ENCODE measurements at regions not wholly inside any gene's neighbourhood (a gene's known extent, or its start where the extent isn't known, plus 50 kb on each side); places are given as distances from the start of the nearest gene placed in this dataset.
A peak's percentile ranks its signal among the peaks of the same experiment; 100 is the strongest.
"Not testable (repeated sequence)": the region's sequence is repeated elsewhere in the genome, so short reads cannot be mapped to it uniquely, and the experiment has no call there.

DNA sequence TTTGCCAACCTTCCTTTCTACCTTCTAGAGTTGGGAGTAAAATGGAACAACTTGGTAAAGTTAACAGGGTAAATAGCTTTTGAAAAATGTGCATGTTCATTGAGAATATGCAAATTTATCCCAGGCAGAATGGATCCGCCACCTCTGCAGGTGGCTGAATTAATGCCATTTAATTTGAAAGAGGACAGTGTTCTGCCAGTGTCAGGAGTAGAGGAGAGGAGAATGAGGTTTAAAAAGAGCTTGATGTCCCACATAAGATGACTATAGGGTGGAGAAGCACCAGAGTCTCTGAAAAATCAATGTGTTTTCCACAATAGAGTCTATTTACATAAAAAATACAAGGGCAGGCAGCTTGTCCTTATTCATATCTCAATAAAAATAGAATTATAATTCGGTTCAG is 1804.3 kb upstream of the PCDH10 start:
- DNase-seq (ENCODE audit: low read depth in 4 of 4, low spot score in 3 of 4) = no peak

- DNase-seq (ENCODE audit: low read depth in 4 of 4, low spot score in 3 of 4) = no peak
These were observed 1801.3 kb upstream of the PCDH10 start for GRCh38 chr4:131347816-131348215.

GRCh38 chr4:131348263-131348662 is 1800.8 kb upstream of the PCDH10 start:
- DNase-seq (ENCODE audit: low read depth in 4 of 4, low spot score in 3 of 4) = no peak

DNA sequence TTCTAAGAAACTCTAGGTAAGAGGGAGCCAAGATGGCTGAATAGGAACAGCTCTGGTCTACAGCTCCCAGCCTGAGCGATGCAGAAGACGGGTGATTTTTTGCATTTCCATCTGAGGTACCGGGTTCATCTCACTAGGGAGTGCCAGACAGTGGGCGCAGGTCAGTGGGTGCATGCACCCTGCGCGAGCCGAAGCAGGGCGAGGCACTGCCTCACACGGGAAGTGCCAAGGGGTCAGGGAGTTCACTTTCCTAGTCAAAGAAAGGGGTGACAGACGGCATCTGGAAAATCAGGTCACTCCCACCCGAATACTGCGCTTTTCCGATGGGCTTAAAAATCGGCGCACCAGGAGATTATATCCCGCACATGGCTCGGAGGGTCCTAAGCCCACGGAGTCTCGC is 1796.7 kb upstream of the PCDH10 start:
- not testable (repeated sequence) for DNase-seq (ENCODE audit: low read depth in 4 of 4, low spot score in 3 of 4)

DNA sequence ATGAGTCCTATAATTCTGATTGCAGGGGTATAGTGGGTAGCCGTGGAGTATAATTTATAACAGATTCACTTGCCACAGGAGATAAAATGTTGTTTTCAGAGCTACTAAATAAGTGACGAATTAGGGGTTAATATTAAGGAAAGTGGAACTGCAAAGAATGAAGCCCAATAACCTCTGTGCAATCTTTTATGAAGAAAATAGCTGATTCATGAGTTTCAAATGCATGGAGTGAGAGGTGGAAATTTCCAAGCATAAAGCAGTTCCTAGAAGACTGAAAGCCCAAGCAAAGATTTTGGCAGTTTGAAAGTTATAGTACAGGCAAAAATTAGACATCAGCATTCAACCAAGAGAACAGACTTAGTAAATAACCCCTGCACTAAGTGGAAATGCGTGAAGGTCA is 1782.4 kb upstream of the PCDH10 start:
- DNase-seq (ENCODE audit: low read depth in 4 of 4, low spot score in 3 of 4) = no peak

DNA sequence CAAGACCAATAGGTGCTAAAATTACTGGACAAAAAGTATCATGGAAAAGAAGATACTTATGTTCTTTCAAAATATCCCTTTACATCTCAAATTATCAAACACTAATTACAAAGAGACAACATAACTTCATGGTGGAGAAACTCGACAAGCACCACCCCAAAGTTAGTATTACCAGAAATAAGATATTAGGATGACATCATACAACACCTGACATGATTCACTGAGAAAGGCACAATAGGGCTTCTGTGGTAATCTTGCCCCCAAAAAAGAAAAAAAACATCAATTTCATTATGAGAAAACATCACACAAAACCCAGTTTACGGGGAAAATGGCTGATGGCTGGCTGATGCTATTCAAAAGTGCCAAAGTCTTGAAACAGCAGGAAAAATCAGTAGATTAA is 1781.7 kb upstream of the PCDH10 start:
- DNase-seq (ENCODE audit: low read depth in 4 of 4, low spot score in 3 of 4) = no peak

GRCh38 chr4:131370846-131371245 is 1778.2 kb upstream of the PCDH10 start:
- DNase-seq (ENCODE audit: low read depth in 4 of 4, low spot score in 3 of 4) = peak; percentile 1 to 52 (median 32)

DNA sequence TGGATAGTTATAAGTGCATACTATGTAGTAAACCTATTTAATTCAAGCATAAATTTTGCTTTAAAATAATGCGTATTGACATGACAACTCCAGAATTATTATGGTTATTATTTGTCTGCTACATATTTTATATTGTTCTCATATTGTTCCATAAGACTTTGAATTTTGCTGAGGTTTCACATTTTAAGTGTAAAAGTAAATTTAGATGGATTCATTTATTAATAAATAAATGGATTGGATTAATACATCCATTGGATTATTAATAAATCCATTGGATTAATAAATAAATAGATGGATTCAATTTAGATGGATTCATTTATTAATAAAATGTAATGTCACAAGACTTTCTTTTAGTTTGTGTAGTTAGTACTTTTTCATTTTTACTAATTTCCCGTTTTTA is 1768.0 kb upstream of the PCDH10 start:
- no peak for DNase-seq (ENCODE audit: low read depth in 4 of 4, low spot score in 3 of 4)

- DNase-seq (ENCODE audit: low read depth in 4 of 4, low spot score in 3 of 4) = no peak
These were observed 1766.3 kb upstream of the PCDH10 start for GRCh38 chr4:131382839-131383238.

DNA sequence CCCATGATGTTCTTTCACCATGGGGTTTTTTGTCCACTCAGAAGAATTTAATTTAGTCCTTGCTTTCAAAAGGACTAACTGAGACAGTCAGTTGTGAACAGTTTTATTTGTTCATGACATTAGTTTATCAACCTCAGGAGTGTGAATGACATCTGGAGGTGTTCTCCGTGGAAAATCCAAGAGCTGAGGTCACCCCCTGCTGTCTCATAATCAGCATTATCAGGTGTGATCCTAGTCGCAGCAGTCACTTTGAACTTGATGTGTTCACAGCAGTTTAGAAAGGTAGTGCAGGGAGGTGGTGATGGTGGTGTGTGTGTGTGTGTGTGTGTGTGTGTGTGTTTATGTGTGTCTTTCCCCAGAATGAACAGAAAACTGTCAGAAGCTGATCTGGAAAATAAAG is 1760.8 kb upstream of the PCDH10 start:
- DNase-seq (ENCODE audit: low read depth in 4 of 4, low spot score in 3 of 4) = no peak

GRCh38 chr4:131408102-131408501 is 1741.0 kb upstream of the PCDH10 start:
- no peak for DNase-seq (ENCODE audit: low read depth in 4 of 4, low spot score in 3 of 4)

GRCh38 chr4:131411393-131411792 is 1737.7 kb upstream of the PCDH10 start:
- no peak for DNase-seq (ENCODE audit: low read depth in 4 of 4, low spot score in 3 of 4)

GRCh38 chr4:131419147-131419546 is 1729.9 kb upstream of the PCDH10 start:
- no peak for DNase-seq (ENCODE audit: low read depth in 4 of 4, low spot score in 3 of 4)

DNA sequence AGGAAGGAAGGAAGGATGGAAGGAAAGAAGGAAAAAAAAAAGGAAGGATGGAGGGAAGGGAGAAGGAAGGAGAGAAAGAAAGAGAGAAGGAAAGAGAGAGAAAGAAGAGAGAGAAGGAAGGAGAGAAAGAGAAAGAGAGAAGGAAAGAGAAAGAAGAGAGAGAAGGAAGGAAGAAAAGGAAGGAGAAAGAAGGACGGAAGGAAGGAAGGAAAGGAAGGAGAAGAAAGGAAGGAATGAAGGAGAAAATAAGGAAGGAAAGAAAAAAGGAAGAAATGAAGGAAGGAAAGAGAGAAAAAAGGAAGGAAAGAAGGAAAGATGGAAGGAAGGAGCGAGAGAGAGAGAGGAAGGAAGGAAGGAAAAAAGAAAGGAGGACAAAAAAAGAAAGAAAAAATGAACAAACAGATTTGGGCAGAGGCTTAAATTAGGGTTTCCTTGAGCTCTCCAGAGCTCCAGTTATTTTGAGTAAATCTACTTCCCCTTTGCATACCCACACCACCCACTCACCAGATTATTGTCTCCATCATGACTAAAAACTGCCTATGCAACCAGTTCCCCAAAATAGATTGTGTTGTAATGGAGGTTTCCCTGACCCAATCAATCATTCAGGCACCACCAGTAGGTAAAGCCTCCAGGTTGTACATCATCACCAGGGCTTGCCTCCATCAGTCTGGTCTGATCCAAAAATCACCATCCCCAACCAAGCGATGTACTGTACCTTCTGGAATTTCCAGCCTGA is 1722.9 kb upstream of the PCDH10 start:
- DNase-seq (ENCODE audit: low read depth in 4 of 4, low spot score in 3 of 4) = no peak

GRCh38 chr4:131427000-131427399 is 1722.1 kb upstream of the PCDH10 start:
- no peak for DNase-seq (ENCODE audit: low read depth in 4 of 4, low spot score in 3 of 4)

DNA sequence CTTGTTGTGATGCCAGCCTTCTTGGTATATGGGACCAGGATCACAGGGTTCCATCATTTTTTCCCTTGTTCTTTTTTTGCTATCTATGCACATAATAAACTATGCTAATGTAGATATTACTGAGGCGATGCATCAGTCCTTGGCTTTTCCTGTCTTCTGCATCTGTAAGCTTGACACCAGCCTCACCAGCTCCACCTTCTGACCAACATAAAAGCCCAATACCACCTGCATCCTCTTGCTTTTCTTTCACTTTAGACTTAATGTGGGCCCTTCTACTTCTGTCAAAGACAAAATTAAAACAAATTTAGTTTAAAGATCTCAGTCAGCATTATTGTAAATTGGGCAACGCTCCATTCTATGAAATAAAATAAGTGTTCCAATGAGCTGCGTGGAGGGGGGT is 1718.8 kb upstream of the PCDH10 start:
- DNase-seq (ENCODE audit: low read depth in 4 of 4, low spot score in 3 of 4) = no peak

- no peak for DNase-seq (ENCODE audit: low read depth in 4 of 4, low spot score in 3 of 4)
These were observed 1707.9 kb upstream of the PCDH10 start for GRCh38 chr4:131441004-131441688.

DNA sequence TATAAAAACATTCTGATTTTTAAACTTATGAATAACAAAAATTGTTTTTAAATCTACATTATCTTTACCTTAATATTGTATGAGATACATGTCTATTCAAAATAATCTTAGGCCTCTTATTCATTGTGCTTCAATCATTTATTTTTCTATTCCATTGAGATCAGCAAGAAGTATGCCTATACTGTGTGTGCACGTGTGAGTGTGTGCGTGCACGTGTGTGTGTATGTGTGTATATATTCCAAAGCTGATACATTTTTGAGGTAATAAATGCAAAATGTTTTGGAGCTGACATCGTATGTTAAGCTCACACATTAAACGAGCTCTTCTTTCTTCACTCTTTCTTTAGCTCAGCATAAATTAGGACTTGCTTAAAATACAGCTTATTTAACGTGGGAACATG is 1701.2 kb upstream of the PCDH10 start:
- no peak for DNase-seq (ENCODE audit: low read depth in 4 of 4, low spot score in 3 of 4)

DNA sequence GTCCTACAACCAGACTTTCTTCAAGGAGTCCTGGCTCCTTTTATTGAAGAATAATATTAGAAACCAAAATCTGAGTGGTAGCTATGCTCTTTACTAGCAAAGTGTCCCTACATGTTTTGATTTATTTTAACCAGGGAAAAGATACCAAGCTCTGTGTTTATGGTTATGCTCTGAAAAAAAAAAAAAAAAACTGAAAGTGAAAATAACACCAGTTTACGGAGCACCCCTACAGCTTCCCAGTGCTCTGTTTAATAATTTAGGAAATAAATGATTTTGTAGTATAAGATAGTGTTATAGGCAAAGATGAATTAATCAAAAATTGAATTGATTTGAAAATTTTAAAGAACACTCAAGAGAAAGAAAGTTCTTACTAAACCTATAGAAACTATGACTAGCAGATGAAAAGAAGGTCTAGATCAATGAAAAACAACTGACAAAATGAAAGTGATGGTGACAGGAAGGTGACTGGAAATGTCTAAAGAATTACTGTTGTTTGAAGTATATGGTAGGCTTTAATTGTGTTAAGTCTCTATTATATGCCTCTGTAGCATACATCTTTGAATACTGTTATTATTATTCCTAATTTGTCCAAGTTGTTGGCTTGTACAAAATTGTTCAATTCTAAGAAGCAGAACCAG is 1698.4 kb upstream of the PCDH10 start:
- no peak for DNase-seq (ENCODE audit: low read depth in 4 of 4, low spot score in 3 of 4)

DNA sequence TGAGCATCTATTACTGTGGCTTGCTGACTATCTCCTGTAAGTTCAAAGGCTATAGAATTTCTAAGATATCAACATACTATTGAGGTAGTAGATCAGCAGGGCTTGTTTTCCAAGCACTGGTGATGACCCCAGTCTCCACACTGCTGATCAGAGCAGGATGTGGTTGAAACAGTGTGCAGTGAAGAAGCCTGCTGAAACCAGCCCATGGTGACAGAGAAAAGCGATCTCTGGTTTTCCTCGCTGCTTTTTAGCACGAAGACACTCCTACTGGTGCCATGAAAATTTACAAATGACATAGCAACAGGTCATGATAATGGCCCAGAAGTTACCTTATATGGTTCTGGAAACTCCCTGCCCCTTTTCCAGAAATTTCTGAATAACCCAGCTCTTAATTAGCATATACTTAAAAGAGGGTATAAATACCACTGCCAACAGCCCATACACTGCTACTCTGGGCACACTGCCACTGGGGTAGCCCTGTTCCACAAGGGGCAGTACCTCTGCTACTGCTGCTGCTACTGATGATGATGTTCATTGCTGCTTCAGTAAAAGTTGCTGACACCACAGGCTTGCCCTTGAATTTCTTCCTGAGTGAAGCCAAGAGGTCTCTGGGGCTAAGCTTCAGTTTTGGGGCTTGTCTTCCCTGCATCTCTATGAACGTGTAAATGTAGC is 1689.5 kb upstream of the PCDH10 start:
- no peak for DNase-seq (ENCODE audit: low read depth in 4 of 4, low spot score in 3 of 4)

DNA sequence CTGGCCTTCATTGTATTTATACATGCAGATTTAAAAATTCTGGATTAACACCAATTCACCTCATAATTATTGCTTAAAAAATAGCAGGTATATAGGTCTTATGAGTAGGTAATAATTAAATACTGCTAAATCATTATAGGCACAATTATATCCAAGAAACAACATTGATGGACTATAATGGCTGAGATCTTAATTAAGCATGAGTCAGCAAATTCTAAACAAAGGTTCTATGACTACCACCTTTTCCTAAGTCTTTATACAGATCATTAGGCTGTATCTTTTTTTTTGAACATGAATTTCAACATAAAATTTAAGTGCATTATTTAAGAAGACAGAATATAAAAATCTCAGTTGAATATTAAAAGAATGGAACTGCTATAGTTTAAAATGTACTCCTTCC is 1678.7 kb upstream of the PCDH10 start:
- no peak for DNase-seq (ENCODE audit: low read depth in 4 of 4, low spot score in 3 of 4)
